Progenitor cell of endocrine pancreas (in vitro differentiated cells): ENCODE measurements at regions not wholly inside any gene's neighbourhood (a gene's known extent, or its start where the extent isn't known, plus 50 kb on each side); places are given as distances from the start of the nearest gene placed in this dataset.

Experiments used
- DNase-seq: peaks from one replicate; pipeline ENCODE4 v3.0.0; 2021; ENCODE audit warnings: low spot score; ENCODE audit not compliant: unreplicated experiment
- H3K27ac Mint-ChIP-seq: 2 replicates; pipeline ENCODE4 v1.8.0; 2021; ENCODE audit warnings: mild to moderate bottlenecking, moderate library complexity, mixed read lengths
- H3K27me3 Mint-ChIP-seq: 2 replicates; pipeline ENCODE4 v1.8.0; 2021; ENCODE audit warnings: mixed read lengths
- H3K36me3 Mint-ChIP-seq: 2 replicates; pipeline ENCODE4 v1.8.0; 2022; ENCODE audit warnings: mixed read lengths; ENCODE audit not compliant: insufficient read depth
- H3K4me1 Mint-ChIP-seq: 2 replicates; pipeline ENCODE4 v1.8.0; 2021; ENCODE audit warnings: low read depth, mixed read lengths
- H3K4me3 Mint-ChIP-seq: 2 replicates; pipeline ENCODE4 v1.8.0; 2021; ENCODE audit warnings: low read depth, mild to moderate bottlenecking, moderate library complexity, mixed read lengths
- H3K9me3 Mint-ChIP-seq: 2 replicates; pipeline ENCODE4 v1.8.0; 2021; ENCODE audit warnings: low read depth, mixed read lengths
- TF ChIP-seq, protein P1 (sequence below): fragments of 200-600 bp; sonication (generic); IDR thresholded peaks from one replicate; pipeline ENCODE4 v1.5.0; 2021; ENCODE audit warnings: antibody characterized with exemption, mild to moderate bottlenecking; ENCODE audit not compliant: unreplicated experiment

DNA sequence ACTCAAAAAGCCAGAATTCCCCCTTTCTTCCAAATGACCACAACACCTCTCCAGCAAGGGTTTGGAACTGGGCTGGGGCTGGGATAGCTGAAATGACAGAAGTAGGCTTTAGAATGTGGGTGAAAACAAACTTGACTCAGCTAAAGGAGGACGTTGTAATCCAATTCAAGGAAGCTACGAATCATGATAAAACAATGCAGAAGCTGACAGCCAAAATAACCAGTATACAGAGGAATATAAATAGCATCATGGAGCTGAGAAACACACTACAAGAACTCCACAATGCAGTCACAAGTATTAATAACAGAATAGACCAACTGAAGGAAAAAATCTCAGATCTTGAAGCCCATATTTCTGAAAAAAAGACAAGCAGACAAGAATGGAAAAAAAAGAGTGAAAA is 95.8 kb upstream of the TET2 start:
- Mint-ChIP-seq H3K9me3 (peaks cover 17% of the 10 kb centered on the region), H3K4me3 (no peak overlapping the region), H3K27me3 (no peaks in the 10 kb centered on the region), H3K36me3 (peaks cover 1% of the 10 kb centered on the region), H3K27ac (no peak overlapping the region), H3K4me1 (no peaks in the 10 kb centered on the region)
- no peak for DNase-seq
- TF ChIP-seq, protein P1, sequence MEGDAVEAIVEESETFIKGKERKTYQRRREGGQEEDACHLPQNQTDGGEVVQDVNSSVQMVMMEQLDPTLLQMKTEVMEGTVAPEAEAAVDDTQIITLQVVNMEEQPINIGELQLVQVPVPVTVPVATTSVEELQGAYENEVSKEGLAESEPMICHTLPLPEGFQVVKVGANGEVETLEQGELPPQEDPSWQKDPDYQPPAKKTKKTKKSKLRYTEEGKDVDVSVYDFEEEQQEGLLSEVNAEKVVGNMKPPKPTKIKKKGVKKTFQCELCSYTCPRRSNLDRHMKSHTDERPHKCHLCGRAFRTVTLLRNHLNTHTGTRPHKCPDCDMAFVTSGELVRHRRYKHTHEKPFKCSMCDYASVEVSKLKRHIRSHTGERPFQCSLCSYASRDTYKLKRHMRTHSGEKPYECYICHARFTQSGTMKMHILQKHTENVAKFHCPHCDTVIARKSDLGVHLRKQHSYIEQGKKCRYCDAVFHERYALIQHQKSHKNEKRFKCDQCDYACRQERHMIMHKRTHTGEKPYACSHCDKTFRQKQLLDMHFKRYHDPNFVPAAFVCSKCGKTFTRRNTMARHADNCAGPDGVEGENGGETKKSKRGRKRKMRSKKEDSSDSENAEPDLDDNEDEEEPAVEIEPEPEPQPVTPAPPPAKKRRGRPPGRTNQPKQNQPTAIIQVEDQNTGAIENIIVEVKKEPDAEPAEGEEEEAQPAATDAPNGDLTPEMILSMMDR = no peak

DNA sequence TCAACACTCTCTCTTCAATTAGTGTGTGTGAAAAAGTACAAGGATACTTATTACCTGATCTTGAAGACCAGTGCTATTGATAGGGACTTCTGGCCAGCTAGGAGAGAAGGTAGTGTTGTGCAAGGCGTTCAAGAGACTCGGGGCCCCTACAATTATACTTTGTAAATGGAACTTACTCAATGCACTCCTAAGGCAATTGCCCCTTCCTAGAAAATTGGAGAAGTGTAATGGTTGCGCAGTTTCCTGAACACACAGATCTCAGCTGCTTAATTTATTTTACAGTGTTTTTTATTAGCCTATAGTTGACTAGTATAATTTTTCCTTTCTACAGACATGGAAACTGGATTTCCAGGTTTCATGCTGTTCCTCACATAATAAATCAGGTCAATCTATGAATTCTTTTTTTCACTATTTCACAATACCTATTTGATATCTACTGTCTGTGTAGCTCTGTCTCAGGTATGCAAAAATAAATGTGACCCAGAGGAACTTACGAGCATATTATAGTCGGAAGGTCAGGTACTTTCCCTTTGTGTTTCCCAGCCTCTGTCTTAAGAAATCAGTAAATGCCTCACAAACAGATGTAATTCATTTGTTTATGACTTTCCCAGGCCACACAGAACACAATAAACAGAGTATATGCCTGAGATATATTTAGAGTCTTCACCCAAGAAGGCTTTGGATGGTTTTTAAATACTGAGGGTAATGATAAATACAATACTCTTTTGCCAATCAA is 89.1 kb upstream of the TET2 start:
- no peak for DNase-seq
- Mint-ChIP-seq H3K4me1 (peaks cover 10% of the 10 kb centered on the region), H3K36me3 (no peaks in the 10 kb centered on the region), H3K27me3 (no peaks in the 10 kb centered on the region), H3K9me3 (peaks cover 5% of the 10 kb centered on the region), H3K4me3 (no peak overlapping the region), H3K27ac (no peak overlapping the region)
- TF ChIP-seq, protein P1 = no peak

DNA sequence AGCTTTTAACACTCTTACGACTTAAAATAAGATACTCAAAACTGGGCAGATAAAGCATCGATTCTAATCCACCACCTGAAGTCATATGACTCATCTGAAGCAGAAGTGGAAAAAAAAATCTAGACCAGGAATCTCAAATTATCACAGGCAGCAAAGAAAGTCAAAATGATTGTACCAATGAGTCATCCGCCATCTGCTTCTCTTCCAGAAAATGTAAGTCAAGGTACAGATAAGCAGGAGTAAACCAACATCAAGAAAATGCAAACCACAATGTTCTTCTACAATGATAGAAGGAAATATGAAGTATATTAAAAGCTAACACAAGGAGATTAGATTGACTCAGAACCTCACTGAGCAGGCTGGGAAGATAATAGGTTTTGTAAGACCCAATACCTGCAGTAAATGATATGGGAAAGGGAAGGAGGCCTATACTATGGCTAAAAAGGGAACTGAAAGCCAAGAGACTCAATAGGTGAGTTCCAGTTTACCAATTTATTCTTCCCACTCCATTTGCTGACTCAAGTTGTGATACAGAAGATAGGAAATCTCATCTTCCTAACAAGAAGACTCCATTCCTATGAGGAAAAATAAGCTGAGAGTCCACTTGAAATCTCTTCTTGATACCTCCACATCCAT is 88.4 kb upstream of the TET2 start:
- no peak for DNase-seq
- Mint-ChIP-seq H3K27ac (no peak overlapping the region), H3K9me3 (peaks cover 2% of the 10 kb centered on the region), H3K36me3 (no peaks in the 10 kb centered on the region), H3K4me1 (peaks cover 10% of the 10 kb centered on the region), H3K4me3 (no peak overlapping the region), H3K27me3 (no peaks in the 10 kb centered on the region)
- TF ChIP-seq, protein P1 = no peak

DNA sequence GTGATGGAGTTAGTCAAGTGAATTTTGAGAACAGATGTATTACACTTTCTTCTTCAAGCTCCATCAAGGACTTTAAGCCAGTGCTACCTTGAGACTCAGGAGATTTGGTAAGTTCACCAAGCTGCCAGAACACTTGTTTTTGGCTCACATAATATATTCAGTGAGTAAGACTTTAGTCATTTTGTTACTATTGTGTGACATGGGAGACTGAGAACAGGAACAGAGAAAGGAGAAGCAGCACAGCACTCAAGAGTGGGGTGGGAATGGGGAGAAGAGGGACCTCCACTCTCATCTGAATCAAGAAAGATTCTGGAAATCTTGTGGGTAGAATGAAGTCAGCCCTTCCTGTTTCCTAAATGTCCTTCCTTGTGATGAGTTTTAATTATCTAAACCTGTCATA is 87.3 kb upstream of the TET2 start:
- H3K27me3 Mint-ChIP-seq = no peaks in the 10 kb centered on the region

DNA sequence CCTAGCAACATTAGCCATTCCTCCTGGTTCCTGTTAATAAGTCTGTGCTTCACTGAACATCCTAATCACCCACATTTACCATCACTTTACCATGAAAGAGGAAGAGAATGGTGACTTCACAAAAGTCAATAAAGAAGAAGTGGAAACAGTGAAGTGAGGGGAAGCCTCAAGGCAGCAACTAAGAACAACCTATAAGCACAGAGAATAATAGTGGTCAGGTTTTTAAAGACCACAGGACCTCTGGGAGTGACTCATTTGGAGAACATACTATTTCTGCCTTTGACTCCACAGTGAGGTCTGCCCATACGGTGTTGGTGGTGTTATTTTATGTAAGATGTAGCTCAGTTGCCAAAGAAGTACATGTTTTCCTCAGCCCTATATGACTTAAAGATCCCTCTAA is 86.0 kb upstream of the TET2 start:
- H3K27me3 Mint-ChIP-seq = no peaks in the 10 kb centered on the region
- TF ChIP-seq, protein P1 = no peak
- H3K27ac Mint-ChIP-seq = peak overlapping the region; percentile 90
- peaks cover 10% of the 10 kb centered on the region for H3K4me1 Mint-ChIP-seq
- no peaks in the 10 kb centered on the region for H3K9me3 Mint-ChIP-seq
- H3K36me3 Mint-ChIP-seq = no peaks in the 10 kb centered on the region
- DNase-seq = no peak
- H3K4me3 Mint-ChIP-seq = no peak overlapping the region

More for the DNA sequence above, 87.3 kb upstream of the TET2 start:
- TF ChIP-seq, protein P1 = no peak
- no peak overlapping the region for H3K4me3 Mint-ChIP-seq
- no peak overlapping the region for H3K27ac Mint-ChIP-seq
- DNase-seq = no peak
- peaks cover 10% of the 10 kb centered on the region for H3K4me1 Mint-ChIP-seq
- no peaks in the 10 kb centered on the region for H3K36me3 Mint-ChIP-seq
- H3K9me3 Mint-ChIP-seq = no peaks in the 10 kb centered on the region
